ENCODE measurements at regions not wholly inside any gene's neighbourhood (a gene's known extent, or its start where the extent isn't known, plus 50 kb on each side); places are given as distances from the start of the nearest gene placed in this dataset.
"Not testable (repeated sequence)": the region's sequence is repeated elsewhere in the genome, so short reads cannot be mapped to it uniquely, and the experiment has no call there.

DNA sequence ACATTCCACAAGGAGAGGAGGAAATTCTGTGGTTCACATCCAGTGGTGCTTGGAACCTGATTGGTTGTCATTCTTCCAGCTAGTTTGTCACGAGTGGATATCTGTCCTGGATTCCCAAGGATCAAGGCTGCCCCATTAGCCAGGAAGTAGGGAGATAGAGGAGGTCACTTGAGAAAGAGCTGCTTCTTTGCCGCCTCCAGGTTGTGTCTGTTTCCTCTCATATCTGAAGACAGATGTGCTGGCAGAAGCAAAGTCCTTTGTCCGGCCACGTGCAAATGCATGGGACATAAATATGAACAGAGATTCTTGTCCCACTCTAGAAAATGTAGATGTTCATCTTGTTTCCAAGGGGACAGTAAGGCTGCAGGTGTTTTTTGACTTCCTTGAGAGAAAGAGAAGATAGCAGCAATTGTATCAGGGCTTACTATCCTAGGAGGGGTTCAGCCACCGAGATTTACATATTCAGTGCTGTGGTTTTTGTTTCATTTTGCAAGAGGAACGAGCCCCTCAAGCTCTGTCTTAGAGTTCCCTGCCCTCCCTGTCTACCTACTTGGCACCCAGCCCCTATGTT, 174.4 kb downstream of the RPIA start:
- no peak for DNase-seq

DNA sequence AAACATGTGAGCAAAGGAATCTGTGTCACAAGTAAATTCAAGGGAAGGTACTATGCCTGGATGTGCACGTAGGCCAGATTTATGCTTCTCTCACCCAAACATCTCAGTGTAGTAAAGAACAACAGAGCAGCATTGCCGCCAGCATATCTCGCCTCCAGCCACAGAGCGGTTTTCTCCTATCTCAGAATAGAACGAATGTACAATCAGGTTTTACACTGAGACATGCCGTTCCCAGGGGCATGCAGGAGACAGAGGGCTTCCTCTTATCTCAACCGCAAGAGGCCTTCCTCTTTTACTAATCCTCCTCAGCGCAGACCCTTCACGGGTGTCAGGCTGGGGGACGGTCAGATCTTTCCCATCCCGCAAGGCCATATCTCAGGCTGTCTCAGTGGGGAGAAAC, 175.3 kb downstream of the RPIA start:
- no peak for DNase-seq

DNA sequence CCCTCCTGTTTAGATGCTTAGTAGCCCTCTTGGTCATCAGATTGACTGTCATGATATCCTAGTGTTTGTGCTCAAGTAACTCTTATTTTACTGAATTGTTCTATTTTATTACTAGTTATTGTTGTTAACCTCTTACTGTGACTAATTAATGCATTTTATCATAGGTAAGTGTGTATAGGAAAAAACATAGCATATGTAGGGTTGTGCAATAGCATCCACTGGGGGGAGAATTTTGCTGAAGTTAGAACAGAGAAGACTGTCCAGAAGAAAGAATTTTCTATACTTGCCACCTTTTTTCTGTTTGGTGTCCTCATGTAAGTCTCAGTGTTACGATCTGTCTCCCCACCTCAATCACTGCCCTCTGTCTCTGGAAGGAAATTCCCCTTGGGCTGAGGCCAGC, 177.4 kb downstream of the RPIA start:
- DNase-seq = no peak

DNA sequence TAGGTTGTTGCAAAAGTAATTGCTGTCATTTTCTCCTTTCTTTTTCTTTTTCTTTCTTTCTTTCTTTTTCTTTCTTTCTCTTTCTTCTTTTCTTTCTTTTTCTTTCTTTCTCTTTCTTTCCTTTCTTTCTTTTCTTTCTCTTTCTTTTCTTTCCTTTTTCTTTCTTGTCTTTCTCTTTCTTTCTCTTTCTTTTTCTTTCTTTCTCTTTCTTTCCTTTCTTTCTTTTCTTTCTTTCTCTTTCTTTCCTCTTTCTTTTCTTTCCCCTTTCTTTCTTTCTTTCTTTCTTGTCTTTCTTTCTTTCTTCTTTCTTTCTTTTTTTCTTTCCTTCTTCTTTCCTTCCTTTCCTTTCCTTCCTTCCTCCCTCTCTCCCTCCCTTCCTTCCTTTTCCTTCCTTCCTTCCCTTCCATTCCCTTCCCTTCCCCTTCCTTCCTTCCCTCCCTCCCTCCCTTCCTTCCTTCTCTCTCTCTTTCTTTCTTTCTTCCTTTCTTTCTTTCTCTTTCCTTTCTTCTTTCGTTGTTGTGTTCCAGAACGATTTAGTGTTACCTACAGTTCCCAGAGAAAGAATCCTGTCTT, 178.9 kb downstream of the RPIA start:
- no peak for DNase-seq

DNA sequence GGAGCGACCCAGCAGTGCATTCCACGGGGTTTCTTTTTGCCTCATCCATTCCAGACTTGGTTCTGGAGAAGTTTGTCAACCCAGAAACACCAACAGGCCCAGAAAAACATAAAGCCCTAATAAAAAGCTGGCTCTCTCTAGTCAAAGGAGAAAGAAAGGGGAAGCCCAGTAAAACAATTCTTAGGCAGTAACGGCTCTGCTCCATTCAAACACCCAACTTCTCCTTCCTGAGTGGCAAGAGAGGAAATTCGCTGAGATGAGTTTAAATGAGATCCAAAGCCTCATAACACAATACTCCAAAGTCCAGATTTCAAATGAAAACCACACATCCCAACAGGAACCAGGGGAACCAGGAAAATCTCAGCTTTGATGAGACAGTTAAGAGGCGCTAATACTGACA, 179.9 kb downstream of the RPIA start:
- no peak for DNase-seq

DNA sequence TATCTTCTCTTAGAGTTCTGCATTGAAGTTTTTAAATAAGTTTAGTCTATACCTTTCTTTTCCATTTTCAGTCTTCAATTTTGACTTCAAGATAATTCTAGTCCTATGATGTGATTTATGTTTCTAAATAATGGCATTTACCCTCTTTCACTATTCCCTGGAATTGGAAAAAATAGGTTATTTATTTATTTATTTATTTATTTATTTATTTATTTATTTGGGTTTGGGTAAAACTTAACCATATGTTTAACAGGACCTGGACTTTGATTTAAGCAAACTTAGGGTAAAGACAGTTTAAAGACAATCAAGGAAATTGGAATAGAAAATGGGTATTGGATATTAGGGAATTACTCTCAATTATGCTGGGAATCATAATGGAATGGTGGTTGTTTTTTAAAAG, 182.1 kb downstream of the RPIA start:
- DNase-seq = no peak

DNA sequence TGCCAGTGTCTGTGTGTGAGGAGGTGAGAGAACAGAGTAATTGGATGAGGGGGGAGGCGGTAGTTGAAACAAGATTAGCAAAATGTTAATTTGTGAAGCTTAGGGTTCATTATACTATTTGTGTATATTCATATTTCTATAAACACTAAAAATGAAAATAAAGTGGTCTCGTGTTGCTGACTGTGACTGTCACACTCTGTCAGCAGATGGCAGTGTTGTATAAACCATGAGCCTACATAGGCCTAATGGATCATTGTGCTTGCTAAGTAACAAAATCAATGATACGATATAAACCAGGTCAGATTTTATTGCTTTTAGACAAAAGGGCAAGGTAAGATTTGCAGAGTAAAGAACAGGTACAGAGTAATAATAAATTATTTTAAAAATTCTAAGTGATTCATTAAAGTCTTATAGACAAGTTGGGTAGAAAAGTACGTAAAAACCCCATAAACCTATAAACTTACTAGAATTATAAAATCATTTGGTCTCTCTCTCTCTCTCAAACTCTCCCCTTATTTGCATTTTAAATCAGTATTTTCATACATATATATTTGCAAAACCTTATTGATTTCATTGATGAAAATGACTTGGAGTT, 182.7 kb downstream of the RPIA start:
- DNase-seq = peak; percentile 20

DNA sequence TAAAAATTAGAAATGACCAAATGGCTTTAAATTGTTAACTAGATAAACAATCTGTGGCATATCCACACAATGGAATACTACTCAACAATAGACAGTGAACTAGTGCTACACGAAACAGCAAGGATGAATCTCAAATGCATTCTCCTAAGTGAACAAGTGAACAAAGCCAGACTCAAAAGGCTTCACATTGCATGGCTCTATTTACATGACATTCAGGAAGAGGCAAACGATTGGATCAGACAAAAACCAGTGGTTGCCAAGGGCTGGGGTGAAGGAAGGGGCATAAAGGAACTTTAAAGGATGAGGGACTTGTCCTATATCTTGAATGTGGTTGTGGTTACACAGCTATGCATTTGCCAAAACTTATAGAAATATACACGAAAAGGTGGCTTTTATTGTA, 184.3 kb downstream of the RPIA start:
- DNase-seq = no peak

DNA sequence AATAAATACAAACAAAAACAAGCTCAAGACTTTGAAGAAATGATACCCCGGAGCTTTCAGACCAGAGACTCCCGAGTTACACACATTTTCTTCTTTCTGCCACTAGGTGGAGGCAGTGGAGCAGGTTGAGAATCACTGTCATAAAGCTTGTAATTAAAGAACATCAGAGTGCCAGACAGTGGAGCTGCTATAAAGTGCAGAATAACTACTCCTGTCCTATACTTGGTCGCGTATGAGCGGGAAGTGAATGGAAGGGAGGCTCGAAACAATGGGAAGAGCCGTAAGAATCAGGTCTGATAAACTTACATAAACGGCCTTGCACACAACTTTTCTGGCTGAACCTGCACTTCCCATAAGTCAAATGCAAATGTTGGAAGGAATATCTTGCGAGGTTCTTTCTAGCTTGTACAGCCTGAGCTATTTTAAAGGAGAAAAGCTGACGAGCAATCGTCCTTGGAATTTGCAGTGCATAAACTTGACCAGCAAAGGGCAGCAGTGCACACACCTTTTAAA, 189.0 kb downstream of the RPIA start:
- DNase-seq = peak; percentile 4

DNA sequence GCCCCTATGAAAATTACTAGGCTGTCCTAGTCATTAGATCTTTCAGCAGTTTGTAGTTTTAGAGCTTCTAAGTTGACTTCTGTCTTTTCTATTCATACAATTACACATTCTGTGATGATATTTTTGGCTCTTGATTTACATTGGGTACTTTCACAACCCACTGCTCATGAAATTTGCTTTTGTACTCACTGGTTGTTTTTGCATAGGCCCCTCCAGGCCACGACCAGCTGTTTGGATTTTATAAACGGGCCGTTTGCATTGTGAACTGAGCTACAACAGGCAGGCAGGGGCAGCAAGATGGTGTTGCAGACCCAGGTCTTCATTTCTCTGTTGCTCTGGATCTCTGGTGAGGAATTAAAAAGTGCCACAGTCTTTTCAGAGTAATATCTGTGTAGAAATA, 193.8 kb downstream of the RPIA start:
- no peak for DNase-seq

DNA sequence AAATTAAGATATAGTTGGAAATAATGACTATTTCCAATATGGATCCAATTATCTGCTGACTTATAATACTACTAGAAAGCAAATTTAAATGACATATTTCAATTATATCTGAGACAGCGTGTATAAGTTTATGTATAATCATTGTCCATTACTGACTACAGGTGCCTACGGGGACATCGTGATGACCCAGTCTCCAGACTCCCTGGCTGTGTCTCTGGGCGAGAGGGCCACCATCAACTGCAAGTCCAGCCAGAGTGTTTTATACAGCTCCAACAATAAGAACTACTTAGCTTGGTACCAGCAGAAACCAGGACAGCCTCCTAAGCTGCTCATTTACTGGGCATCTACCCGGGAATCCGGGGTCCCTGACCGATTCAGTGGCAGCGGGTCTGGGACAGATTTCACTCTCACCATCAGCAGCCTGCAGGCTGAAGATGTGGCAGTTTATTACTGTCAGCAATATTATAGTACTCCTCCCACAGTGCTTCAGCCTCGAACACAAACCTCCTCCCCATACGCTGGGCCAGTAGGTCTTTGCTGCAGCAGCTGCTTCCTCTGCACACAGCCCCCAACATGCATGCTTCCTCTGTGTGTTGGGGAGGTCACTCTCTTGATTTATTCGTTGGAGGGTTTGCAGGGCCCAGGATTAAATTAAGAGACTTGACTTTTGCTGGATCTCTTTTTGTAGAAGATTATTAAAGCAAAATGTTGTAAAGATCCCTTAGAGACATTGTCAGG, 194.4 kb downstream of the RPIA start:
- no peak for DNase-seq

DNA sequence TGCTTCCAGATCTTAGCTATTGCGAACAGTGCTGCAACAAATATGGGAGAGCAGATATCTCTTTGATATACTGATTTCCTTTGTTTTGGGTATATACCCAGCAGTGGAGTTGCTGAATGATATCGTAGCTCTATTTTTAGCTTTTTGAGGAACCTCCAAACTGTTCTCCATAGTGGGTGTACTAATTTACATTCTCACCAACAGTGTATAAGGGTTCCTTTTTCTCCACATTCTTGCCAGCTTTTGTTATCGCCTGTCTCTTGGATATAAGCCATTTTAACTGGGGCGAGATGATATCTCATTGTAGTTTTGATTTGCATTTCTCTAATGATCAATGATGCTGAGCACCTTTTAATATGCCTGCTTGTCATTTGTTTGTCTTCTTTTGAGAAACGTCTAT, 196.0 kb downstream of the RPIA start:
- DNase-seq = not testable (repeated sequence)

DNA sequence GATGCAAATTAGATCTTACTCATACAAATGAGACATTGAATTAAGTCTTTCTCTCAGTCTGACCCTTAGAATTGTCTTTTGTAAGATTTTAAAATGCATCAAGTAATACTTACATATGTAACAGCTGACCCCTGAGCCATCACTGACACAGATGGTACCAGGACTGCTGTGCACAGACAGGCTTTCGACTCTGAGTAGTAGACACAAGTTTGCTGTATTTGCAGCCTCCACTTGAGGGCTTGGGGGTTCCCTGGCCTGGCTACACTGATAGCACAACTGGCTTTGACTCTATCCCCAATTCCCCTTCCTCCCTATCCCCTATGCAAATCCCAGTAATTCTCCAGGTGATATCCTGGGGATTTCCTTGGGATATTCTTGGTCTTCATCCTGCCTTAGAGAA, 200.7 kb downstream of the RPIA start:
- DNase-seq = no peak

DNA sequence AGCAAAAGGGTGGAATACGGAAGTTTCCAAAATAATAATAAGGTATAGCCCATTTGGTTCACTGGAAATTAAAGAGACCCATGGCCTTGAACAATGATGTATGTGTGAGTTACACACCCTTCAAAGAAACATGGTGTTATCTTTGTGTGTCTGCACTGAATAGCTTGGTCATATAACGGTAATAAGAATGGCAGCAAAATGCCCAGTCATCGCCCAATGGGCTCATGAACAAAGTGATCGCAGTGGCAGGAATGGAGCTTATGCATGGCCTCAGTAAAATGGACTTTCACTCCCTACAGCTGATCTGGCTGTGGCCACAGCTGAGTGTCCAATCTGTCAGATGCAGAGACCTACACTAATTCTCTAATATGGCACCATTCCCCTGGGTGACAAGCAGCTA, 201.3 kb downstream of the RPIA start:
- no peak for DNase-seq

DNA sequence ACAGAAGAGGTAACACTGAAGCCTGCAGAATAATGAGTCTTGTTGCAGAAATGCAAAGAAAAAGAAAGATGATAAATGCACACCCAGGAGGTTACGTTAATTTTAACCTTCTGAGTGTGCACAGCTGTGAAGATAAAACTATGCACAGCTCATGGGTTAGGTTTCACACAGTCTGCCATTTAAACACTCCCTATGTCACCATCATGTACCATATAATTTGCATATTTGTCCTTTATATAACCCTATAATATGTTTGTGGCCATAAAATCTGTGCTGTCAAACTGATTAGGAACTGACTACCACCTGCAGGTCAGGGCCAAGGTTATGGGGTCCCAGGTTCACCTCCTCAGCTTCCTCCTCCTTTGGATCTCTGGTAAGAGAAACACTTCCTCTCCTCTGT, 205.5 kb downstream of the RPIA start:
- no peak for DNase-seq

DNA sequence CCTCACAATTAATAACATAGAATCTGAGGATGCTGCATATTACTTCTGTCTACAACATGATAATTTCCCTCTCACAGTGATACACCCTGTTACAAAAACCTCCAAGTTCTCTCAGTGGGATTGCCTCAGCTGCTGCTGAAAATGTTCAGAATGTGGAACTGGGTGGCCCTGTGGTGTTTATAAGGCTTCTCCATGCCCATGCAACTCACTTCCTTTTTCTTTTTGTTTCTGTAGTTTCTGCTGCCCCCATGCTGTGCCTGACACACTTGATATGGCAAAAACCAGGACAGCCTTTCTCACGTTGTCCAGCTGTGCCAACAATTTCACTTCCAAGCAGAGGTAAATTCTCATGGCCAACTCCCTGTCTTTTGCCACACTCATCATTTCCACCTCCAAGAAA, 206.2 kb downstream of the RPIA start:
- no peak for DNase-seq

DNA sequence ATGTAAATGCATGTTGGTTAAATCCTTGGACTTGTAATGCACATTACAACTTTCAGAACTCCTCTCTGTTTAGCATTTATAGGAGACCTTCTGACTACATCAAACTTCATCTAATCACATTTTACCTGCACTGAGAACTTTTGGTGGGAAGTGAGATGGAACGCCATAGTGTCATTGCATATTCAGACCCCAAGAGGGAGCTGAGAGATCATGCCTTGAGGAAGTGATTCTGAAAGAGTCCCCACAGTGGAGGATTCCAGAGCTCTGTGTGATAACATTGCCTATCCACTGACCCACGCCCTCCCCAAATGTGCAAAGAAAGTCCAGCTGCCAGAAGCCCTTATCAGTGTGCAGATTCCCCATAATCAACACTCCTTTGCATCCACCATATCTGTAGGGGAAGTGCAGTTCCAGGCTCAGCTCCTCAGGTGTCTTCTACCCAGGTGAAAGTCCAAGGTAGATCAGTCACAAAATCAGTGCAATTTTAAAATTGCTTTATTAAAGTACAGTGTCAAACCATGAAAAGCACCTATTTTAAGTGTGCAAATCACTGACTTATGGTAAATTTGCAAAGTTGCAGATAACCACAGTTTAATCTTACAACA, 212.4 kb downstream of the RPIA start:
- DNase-seq = no peak

DNA sequence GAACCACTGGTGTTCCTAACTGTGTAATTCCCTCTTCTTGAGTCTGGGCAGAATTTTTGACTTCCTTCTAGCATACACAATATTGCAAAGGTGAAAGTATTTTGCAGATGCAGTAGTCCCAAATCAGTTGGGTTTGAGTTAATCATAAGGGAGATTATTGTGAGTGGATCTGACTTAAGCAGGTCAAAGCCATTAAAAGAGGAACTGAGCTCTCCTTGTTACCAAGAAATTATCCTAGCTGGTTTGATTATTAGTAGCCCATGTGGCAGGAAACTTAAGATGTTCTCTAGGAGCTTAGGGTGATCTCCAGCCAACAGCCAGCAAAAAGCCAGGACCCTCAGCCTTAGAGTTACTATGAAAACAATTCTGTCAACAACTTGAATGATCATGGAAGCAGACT, 221.8 kb downstream of the RPIA start:
- no peak for DNase-seq

DNA sequence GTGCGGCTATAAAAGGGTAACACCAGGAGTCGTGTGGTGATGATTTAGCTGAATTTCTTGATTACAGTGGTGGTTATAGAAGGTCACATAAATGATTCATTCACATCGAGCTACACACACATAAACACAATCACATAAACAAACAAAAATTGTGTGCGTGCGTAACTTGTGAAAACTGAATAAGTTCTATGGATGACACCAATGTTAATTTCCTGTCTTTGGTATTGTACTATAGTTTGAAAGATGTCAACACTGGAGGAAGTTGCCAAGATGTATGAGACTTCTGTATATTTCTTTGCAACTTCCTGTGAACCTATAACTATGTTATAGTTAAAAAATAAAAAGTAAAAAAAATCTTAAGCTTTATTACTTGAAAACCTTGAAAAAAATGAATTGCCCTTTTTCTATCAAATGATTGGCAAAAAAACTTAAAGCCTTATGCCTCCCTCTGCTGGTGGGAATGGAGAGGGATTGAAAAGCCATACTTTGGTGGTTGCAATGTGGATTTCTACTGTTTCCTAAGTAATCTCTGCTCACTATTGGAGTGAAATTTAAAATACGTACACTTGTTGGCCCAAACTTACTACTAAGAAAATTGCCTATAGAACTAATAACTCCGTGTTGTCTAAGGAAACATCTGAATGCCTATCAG, 227.7 kb downstream of the RPIA start:
- no peak for DNase-seq

DNA sequence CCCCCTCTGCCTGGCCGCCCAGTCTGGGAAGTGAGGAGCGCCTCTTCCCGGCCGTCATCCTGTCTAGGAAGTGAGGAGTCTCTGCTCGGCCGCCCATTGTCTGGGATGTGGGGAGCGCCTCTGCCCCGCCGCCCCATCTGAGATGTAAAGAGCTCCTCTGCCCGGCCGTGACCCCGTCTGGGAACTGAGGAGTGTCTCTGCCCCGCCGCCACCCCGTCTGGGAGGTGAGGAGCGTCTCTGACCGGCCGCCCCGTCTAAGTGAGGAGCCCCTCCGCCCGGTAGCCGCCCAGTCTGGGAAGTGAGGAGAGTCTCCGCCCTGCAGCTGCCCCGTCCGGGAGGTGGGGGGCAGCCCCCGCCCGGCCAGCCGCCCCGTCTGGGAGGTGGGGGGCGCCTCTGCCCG, 228.9 kb downstream of the RPIA start:
- DNase-seq = not testable (repeated sequence)

DNA sequence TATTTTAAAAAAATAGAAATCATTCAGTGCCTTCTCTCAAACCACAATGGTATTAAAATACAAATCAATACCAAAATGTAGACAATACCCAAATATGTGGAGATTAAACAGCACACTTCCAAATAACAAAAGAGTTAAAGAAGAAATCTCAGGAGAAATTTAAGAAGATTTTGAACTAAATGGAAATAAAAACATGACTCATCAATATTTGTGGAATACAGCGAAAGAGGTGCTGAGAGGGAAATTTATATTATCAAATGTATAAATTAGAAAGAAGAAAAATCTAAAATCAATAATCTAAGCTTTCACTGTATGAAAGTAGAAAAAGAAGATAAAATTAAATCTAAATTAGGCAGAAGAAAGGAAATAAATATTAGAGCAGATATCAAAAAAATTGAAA, 233.1 kb downstream of the RPIA start:
- no peak for DNase-seq

DNA sequence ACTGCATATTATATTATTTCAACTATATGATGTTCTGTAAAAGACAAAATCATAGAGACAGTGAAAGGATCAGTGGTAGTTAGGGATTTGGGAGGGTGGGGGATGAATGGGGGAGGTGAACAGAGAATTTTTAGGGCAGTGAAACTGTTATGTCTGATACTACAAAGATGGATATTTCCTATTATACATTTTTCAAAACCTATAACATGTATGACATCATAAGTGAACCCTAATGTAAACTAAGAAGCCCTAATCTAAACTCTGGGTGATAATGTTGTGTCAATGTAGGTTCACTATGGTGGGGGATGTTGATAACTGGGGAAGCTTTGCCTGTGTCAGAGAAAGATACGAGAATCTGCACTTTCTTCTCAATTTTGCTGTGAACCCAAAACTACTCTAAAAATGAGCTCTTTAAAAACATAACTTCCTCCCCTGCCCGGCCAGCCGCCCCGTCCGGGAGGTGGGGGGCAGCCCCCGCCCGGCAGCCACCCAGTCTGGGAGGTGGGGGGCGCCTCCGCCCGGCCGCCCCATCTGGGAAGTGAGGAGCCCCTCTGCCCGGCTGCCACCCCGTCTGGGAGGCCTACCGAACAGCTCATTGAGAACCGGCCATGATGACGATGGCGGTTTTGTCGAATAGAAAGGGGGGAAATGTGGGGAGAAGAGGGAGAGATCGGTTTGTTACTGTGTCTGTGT, 234.4 kb downstream of the RPIA start:
- DNase-seq = no peak

DNA sequence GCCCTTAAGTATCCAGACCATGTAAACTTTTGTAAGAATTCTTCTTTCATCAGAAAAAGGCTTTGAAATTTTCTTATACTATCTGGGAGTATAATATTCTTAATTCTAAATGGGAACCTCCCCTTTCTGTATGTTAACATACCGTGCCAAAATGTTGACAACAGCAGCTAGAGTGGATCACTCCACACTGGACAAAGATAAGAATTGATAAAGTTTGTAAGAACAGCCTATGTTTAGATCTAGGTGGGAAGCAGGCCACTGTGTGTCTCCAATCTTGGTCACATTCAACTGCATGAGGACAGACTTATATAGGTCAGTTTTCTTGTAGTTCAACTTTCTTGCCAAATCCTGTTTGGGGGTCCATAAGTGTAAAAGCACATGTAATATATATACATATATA, 235.7 kb downstream of the RPIA start:
- DNase-seq = no peak
